DMS53 treated with DMSO at 0.1 percent for 48 hours (cell line): ENCODE measurements at regions not wholly inside any gene's neighbourhood (a gene's known extent, or its start where the extent isn't known, plus 50 kb on each side); places are given as distances from the start of the nearest gene placed in this dataset.
A peak's percentile ranks its signal among the peaks of the same experiment; 100 is the strongest.

Source experiments
- DNase-seq: peaks from one replicate; lab custom pipeline; 2025; ENCODE audit not compliant: unreplicated experiment; lab: John Stamatoyannopoulos, UW

DNA sequence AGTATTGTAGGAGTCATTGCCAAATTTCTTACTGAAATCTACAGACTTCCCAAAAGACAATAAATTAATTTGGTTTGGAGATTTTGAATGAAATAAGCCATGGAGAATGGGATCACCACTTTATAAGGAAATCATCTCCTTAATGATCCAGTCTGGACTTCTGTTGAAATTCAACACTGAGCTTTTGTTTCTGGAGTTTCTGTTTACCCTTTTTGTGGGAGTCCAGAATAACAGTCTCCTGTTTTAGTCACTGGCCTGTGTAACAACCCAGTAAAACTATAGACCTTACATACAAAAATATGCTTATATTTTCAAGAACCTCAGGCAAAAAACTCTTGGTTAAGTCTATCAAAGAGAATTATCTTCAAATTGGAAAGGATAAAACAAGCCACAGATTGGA lies 321.7 kb upstream of the PLET1 start:
- no peak for DNase-seq

GRCh38 chr11:112583261-112583893 lies 322.7 kb upstream of the PLET1 start:
- no peak for DNase-seq

GRCh38 chr11:112584672-112585071 lies 324.0 kb upstream of the PLET1 start:
- no peak for DNase-seq

- DNase-seq = no peak
Measured at GRCh38 chr11:112587664-112588063, 327.0 kb upstream of the PLET1 start.

DNA sequence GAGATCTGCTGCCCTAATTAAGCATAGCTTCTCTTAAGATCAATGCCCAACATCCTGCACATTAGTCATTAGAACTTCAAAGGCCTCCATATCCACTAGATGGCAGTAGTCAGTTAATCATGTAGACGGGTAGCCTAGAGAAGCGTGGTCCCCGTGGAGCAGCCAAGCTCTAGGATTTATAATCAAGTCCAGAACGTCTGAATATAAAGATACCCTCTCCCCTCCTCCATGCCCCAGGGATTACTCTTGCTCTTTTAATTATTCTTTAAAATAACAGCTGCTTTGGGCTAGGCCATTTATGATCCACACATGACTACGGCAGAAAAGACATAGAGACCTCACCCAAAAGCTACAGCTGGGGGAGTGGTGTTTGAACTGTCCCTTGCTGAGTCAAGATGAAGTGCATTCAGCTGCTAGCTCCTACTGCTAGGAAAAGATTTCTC lies 327.6 kb upstream of the PLET1 start:
- peak; percentile 80 for DNase-seq

DNA sequence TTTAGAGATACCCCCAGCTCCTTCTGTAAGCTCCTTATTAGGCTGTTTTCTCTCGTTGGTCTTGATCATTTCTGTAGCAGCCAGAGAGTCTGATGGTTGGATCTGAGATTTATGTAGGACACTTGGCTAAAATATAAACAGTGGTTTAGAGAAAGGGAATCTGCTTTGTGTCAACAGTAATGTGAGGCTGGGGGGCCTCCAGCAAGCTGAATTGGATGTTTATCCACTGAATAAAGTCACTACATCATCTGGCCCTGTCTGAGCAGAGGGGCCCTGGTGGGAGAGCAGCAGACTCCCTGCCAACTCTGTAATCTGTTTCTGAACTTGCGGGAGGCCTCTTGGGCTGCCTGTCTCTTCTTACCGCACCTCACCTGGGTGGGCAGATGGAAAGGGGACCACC lies 328.5 kb upstream of the PLET1 start:
- DNase-seq = no peak

- no peak for DNase-seq
Measured at GRCh38 chr11:112590764-112591163, 330.1 kb upstream of the PLET1 start.

GRCh38 chr11:112593440-112593839 lies 332.8 kb upstream of the PLET1 start:
- no peak for DNase-seq

- DNase-seq = no peak
Measured at GRCh38 chr11:112596324-112596723, 335.7 kb upstream of the PLET1 start.

- DNase-seq = no peak
Measured at GRCh38 chr11:112597286-112597790, 336.7 kb upstream of the PLET1 start.

DNA sequence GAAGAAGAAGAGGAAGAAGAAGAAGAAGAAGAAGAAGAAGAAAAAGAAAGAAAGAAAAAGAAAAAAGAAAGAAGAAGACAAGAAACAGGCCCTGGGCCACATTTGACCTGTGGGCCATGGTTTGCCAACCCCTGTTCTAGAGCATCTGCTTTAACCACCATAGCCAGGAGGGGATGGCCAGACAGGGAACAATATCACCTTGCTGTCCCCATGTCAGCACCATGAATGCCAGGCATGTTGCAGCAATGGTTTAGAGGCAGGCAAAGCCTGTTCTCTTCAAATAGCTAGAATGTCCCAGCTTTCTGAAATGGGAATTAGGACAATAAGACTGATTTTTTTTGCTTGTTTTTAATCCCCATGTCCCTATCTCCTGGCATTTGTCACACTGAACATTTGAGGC lies 338.6 kb upstream of the PLET1 start:
- no peak for DNase-seq

GRCh38 chr11:112599856-112600533 lies 339.3 kb upstream of the PLET1 start:
- DNase-seq = no peak

DNA sequence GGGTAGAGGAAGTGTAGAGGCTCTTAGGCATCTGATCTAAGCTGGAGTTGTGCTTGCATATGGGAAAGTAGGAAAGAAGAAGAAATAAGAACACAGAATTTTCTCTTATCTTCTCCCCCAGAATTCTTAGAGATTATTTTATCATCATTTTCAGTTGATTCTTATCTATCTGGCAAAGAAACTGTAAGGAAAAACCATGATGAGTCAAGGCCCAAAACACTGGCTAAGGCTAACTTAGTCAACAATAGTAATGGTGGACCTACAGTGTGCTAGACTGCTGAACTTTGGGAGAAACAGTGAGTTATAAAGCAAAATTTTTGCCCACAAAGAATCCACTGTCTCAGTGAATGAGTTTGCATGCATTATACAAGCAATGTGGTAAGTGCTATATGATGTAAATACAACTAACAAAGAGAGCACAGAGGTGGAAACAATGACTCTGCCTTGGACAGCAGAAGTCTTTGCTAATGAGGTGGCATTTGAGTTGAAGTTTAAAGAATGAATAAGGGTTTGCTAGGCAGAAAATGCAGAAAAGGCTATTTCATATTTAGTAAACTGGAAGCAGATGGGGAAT lies 344.5 kb upstream of the PLET1 start:
- DNase-seq = no peak

GRCh38 chr11:112606656-112607055 lies 346.0 kb upstream of the PLET1 start:
- no peak for DNase-seq

- no peak for DNase-seq
Measured at GRCh38 chr11:112608509-112608908, 347.8 kb upstream of the PLET1 start.

- DNase-seq = no peak
Measured at GRCh38 chr11:112610494-112610893, 349.8 kb upstream of the PLET1 start.

- no peak for DNase-seq
Measured at GRCh38 chr11:112610996-112611750, 350.0 kb upstream of the NCAM1 start.

DNA sequence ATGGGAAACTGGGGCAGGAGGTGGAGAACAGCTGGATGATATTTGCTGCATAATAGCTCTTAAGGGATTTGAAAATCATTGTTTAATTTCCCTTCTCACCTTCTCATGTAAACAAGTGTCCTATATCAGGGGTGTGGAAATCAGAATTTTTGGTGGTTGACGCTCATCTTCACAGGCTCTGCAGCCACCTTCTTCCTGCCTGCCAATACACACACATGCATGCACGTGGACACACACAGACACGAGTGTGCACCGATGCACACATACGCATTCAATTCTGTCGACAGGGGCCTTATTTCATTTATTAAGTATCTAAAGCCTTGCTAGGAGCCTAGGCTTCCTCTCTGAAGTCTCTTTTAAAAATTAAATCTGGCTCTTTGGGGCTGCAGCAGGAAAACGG lies 349.4 kb upstream of the NCAM1 start:
- no peak for DNase-seq

- no peak for DNase-seq
Measured at GRCh38 chr11:112612250-112612849, 348.9 kb upstream of the NCAM1 start.

DNA sequence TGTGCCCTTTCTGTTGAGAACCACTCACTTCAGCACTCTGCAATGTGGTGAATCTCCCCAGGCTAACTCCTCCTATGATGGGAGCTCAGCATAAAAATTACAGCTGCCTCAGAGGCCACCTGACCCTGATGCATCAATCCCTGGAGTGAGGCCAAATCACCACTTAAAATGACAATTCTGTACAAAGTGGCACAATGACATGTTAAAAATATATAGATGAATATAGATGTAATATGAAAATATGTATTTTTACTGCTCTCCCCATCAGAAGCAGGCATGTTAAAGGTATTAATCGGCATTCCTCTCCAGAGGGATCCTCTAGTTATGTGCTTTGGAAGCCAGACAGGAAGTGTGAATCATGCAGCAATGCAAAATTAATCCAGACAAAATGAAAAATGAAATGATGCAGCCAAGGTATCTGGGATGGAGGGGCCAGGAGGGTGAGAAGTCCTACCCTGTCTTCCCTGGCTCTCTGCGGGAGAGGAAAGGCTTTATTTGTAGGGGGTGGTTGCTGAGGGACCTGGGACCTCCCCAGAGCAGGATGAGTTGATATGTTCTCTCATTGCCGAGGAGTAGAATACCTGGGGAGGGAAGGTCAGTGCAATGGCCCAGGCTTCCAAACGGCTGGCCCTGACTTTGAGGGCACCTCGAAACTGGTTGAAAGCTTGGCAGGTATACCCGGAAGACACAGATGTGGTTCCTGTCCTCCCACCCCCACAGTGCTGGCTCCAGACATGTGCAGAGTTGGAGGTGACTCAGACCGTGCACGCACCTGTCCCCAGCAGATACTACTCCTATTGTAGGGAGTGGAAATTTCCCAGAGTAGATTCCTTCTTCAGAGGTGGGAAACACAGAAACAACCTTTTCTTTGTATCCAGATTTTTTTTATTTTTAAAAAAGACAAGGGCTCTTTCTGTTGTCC lies 347.9 kb upstream of the NCAM1 start:
- DNase-seq = peak; percentile 51
